ENCODE measurements at regions not wholly inside any gene's neighbourhood (a gene's known extent, or its start where the extent isn't known, plus 50 kb on each side); places are given as distances from the start of the nearest gene placed in this dataset.

DNA sequence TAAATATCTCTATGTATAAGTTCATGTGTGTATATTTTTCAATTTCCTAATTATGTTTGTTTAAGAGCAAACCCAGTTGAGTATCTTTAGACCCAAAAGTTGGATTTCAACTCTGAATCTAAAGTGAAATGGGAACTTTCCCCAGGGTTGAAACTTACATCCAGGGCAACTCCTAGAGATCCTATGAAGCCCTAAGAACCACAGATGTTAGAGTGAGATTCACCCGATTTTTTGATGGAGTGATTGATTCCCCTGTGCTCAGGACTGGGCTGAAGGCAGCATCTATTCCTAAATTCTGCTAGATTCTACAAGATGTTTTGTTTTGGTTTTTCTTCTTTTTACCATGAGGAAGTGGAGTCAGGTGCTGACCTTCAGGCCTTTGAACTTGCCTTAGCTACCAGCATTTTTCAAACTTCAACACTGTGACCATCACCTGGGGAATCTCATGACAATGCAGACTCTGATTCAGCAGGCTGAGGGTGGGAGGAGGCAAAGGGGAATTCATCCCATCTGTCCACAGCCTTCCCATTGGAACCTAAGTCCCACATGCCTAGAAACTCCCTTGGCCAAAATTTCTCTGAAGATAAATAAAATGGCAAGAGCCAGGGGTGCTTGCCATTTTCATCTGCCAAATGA, 145.5 kb downstream of the ETS2 start:
- TF ChIP-seq, protein P1, sequence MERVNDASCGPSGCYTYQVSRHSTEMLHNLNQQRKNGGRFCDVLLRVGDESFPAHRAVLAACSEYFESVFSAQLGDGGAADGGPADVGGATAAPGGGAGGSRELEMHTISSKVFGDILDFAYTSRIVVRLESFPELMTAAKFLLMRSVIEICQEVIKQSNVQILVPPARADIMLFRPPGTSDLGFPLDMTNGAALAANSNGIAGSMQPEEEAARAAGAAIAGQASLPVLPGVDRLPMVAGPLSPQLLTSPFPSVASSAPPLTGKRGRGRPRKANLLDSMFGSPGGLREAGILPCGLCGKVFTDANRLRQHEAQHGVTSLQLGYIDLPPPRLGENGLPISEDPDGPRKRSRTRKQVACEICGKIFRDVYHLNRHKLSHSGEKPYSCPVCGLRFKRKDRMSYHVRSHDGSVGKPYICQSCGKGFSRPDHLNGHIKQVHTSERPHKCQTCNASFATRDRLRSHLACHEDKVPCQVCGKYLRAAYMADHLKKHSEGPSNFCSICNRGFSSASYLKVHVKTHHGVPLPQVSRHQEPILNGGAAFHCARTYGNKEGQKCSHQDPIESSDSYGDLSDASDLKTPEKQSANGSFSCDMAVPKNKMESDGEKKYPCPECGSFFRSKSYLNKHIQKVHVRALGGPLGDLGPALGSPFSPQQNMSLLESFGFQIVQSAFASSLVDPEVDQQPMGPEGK (CRISPR knock-in tag; IDR thresholded peaks at IDR 0.05; ENCODE audit: borderline replicate concordance) = no peak
- TF ChIP-seq TOX (CRISPR knock-in tag; IDR thresholded peaks at IDR 0.05; ENCODE audit: borderline replicate concordance) (no peak), ZC3H10 (CRISPR knock-in tag; IDR thresholded peaks at IDR 0.05) (no peak), CSDC2 (CRISPR knock-in tag; IDR thresholded peaks at IDR 0.05) (no peak), OSR1 (CRISPR knock-in tag; IDR thresholded peaks at IDR 0.05) (no peak)
